Endodermal cell (in vitro differentiated cells): ENCODE measurements at regions not wholly inside any gene's neighbourhood (a gene's known extent, or its start where the extent isn't known, plus 50 kb on each side); places are given as distances from the start of the nearest gene placed in this dataset.

Experiments used
- DNase-seq: peaks from one replicate; pipeline ENCODE4 v3.0.0-alpha.2; 2017
- H3K27ac ChIP-seq: 2 replicates; pipeline ENCODE4 v1.5.1; 2013; ENCODE audit warnings: mild to moderate bottlenecking, low read depth, low read length, moderate library complexity
- H3K27me3 ChIP-seq: 2 replicates; pipeline ENCODE4 v1.6.1; 2013; ENCODE audit warnings: mild to moderate bottlenecking, low read length, moderate library complexity; ENCODE audit not compliant: insufficient read depth, control insufficient read depth, poor library complexity, severe bottlenecking
- H3K36me3 ChIP-seq: 2 replicates; pipeline ENCODE4 v1.7.0; 2013; ENCODE audit warnings: mild to moderate bottlenecking, low read length, moderate library complexity; ENCODE audit not compliant: control insufficient read depth, insufficient read depth
- H3K4me1 ChIP-seq: one replicate; pipeline ENCODE4 v1.7.0; 2013; ENCODE audit warnings: low read length; ENCODE audit not compliant: control insufficient read depth, insufficient read depth
- H3K4me3 ChIP-seq: 2 replicates; pipeline ENCODE4 v1.5.1; 2013; ENCODE audit warnings: mild to moderate bottlenecking, low read length, moderate library complexity
- H3K9ac ChIP-seq: 2 replicates; pipeline ENCODE4 v1.6.1; 2013; ENCODE audit warnings: mild to moderate bottlenecking, low read length, moderate library complexity; ENCODE audit not compliant: poor library complexity, severe bottlenecking; ENCODE audit errors: extremely low read depth
- H3K9me3 ChIP-seq: 2 replicates; pipeline ENCODE4 v1.6.1; 2013; ENCODE audit warnings: mild to moderate bottlenecking, low read length, moderate library complexity; ENCODE audit not compliant: control insufficient read depth
- H3K27ac Mint-ChIP-seq: 2 replicates; pipeline ENCODE4 v1.8.0; 2020; ENCODE audit warnings: mixed read lengths
- H3K27me3 Mint-ChIP-seq: 2 replicates; pipeline ENCODE4 v1.8.0; 2021; ENCODE audit warnings: mild to moderate bottlenecking, mixed read lengths; ENCODE audit not compliant: insufficient read depth
- H3K36me3 Mint-ChIP-seq: 2 replicates; pipeline ENCODE4 v1.8.0; 2020; ENCODE audit warnings: low read depth, mixed read lengths
- H3K4me1 Mint-ChIP-seq: 2 replicates; pipeline ENCODE4 v1.8.0; 2020; ENCODE audit warnings: mixed read lengths
- H3K4me3 Mint-ChIP-seq: 2 replicates; pipeline ENCODE4 v1.8.0; 2020; ENCODE audit warnings: mild to moderate bottlenecking, moderate library complexity, mixed read lengths
- H3K9me3 Mint-ChIP-seq: 2 replicates; pipeline ENCODE4 v1.8.0; 2020; ENCODE audit warnings: mild to moderate bottlenecking, mixed read lengths
- CTCF ChIP-seq: fragments of 200-600 bp; sonication (generic); conservative IDR thresholded peaks from 2 replicates; pipeline ENCODE4 v1.5.0; 2021; ENCODE audit warnings: antibody characterized with exemption, mild to moderate bottlenecking
- WGBS, 2 experiments: methylation state at CpG; one replicate each; pipeline versions ENCODE4 v1.1.5 to v1.1.7; 2013; ENCODE audit warnings: missing lambda C conversion rate in 2 of 2, mixed read lengths in 1 of 2; ENCODE audit not compliant: insufficient coverage in 1 of 2, insufficient read length in 1 of 2; 5-methylcytosine and 5-hydroxymethylcytosine counted together

- 100% methylated on average over 3 of the region's 3 CpGs; no CpG with 5 or more reads in 1 of the 2 experiments for WGBS, 2 experiments
- no peak for TF ChIP-seq CTCF
- Histone ChIP-seq H3K4me3 (no peak overlapping the region), H3K36me3 (no peaks in the 10 kb centered on the region), H3K27me3 (no peaks in the 10 kb centered on the region), H3K9ac (no peak overlapping the region), H3K4me1 (no peaks in the 10 kb centered on the region), H3K27ac (no peak overlapping the region), H3K9me3 (no peaks in the 10 kb centered on the region)
- Mint-ChIP-seq H3K27me3 (no peaks in the 10 kb centered on the region), H3K9me3 (no peaks in the 10 kb centered on the region), H3K36me3 (no peaks in the 10 kb centered on the region), H3K4me3 (no peak overlapping the region), H3K27ac (no peak overlapping the region), H3K4me1 (peaks cover 26% of the 10 kb centered on the region)
- DNase-seq = no peak
Observed at GRCh38 chr2:220433131-220433530, 805.7 kb downstream of the SLC4A3 start.

DNA sequence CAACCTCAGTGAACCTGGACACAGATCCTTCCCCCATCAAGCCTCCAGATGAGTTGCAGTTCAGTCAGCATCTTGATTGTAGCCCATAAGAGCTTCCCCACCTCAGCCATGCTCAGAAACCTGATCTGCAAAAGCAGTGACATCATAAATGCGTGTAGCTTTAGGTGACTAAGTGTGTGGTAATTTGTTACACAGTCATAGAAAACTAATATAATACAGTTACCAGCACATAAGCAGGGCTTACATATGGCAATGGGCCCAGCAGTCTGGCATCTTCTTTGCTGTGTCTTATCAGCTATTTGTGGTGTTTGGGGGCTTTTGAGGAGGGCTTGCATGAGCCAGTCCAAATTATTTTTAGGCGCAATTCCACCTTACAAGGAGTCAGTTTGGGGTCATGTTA, 807.0 kb downstream of the SLC4A3 start:
- Histone ChIP-seq H3K9ac (no peak overlapping the region), H3K27me3 (no peaks in the 10 kb centered on the region), H3K36me3 (no peaks in the 10 kb centered on the region), H3K27ac (no peak overlapping the region), H3K4me3 (no peak overlapping the region), H3K9me3 (no peaks in the 10 kb centered on the region), H3K4me1 (no peaks in the 10 kb centered on the region)
- DNase-seq = no peak
- H3K4me3 Mint-ChIP-seq = no peak overlapping the region
- H3K27ac Mint-ChIP-seq = no peak overlapping the region
- peaks cover 25% of the 10 kb centered on the region for H3K4me1 Mint-ChIP-seq
- TF ChIP-seq CTCF = no peak
- no peaks in the 10 kb centered on the region for H3K9me3 Mint-ChIP-seq
- H3K36me3 Mint-ChIP-seq = no peaks in the 10 kb centered on the region
- H3K27me3 Mint-ChIP-seq = no peaks in the 10 kb centered on the region
- 83% methylated on average over 2 of the region's 2 CpGs; no CpG with 5 or more reads in 1 of the 2 experiments for WGBS, 2 experiments

DNA sequence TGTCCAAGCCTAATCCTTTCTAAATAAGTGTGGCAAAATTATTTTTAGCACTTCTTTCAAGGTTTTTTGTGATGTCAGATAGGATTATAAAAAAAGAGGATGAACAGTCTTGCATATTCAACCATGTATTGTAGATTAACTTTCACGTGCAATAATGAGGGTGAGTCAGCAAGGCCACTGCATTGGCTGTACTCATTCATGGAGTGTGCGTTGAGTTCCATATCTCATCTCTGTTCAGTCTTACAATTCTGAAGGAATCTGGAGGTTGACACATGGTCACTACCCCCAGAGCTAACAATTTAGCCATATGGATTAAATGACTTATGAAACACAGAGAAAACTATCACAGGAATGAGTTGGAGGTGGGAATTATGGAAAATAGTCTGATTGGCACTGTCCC, 810.5 kb downstream of the SLC4A3 start:
- no peaks in the 10 kb centered on the region for H3K9me3 ChIP-seq
- H3K27me3 ChIP-seq = no peaks in the 10 kb centered on the region
- no peak for DNase-seq
- TF ChIP-seq CTCF = no peak
- Mint-ChIP-seq H3K4me1 (no peaks in the 10 kb centered on the region), H3K27me3 (no peaks in the 10 kb centered on the region), H3K4me3 (no peak overlapping the region), H3K27ac (no peak overlapping the region), H3K9me3 (no peaks in the 10 kb centered on the region), H3K36me3 (no peaks in the 10 kb centered on the region)
- no peaks in the 10 kb centered on the region for H3K36me3 ChIP-seq
- no peaks in the 10 kb centered on the region for H3K4me1 ChIP-seq
- WGBS, 2 experiments = 80 to 93% methylated on average over 2 of the region's 2 CpGs
- no peak overlapping the region for H3K27ac ChIP-seq
- H3K9ac ChIP-seq = no peak overlapping the region
- no peak overlapping the region for H3K4me3 ChIP-seq
